ENCODE measurements at regions not wholly inside any gene's neighbourhood (a gene's known extent, or its start where the extent isn't known, plus 50 kb on each side); places are given as distances from the start of the nearest gene placed in this dataset.

DNA sequence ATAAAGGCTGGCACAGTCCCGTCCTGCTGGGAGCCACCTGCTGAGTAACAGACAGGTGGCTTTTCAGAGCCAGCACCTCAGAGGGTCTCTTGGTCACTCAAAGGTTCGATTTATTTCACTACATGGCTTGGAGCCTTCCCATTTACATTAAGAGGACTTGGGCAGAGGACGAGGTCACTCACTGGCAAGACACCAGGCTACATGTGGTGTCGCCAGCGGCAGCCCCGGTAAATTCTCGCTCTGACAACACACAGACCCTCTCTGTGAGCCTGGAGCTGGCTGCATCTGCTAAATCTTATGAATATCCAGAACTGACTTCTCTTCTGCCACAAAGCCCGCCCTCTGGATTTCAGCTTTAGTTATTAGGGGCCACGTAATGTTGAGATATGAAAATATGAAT, 254.7 kb downstream of the VAPA start:
- no peak for DNase-seq (ENCODE audit: low read depth, low spot score)
- in situ Hi-C loops (cut with HindIII; ENCODE audit: low pct_unique_long_range_greater_than_20kb, low sequenced_read_pairs), result no loop called here
- H3K27me3 ChIP-seq (ENCODE audit: control insufficient read depth, insufficient read depth, low read length), result no peaks in the 10 kb centered on the region; the same call in 1 of the 2 replicates
- BruUV-seq (replicated peaks), result no TSS peak
- H3K36me3 ChIP-seq (ENCODE audit: control insufficient read depth, insufficient read depth, low read length), result no peaks in the 10 kb centered on the region
- H3K4me3 ChIP-seq (ENCODE audit: low read depth in 2 of 2, low read length in 2 of 2), result no peak overlapping the region
- no peak overlapping the region for H3K27ac ChIP-seq (ENCODE audit: low read length)
- H3K4me1 ChIP-seq (ENCODE audit: control insufficient read depth, insufficient read depth, low read length), result no peaks in the 10 kb centered on the region
- TF ChIP-seq, protein P1, sequence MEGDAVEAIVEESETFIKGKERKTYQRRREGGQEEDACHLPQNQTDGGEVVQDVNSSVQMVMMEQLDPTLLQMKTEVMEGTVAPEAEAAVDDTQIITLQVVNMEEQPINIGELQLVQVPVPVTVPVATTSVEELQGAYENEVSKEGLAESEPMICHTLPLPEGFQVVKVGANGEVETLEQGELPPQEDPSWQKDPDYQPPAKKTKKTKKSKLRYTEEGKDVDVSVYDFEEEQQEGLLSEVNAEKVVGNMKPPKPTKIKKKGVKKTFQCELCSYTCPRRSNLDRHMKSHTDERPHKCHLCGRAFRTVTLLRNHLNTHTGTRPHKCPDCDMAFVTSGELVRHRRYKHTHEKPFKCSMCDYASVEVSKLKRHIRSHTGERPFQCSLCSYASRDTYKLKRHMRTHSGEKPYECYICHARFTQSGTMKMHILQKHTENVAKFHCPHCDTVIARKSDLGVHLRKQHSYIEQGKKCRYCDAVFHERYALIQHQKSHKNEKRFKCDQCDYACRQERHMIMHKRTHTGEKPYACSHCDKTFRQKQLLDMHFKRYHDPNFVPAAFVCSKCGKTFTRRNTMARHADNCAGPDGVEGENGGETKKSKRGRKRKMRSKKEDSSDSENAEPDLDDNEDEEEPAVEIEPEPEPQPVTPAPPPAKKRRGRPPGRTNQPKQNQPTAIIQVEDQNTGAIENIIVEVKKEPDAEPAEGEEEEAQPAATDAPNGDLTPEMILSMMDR (IDR thresholded peaks at IDR 0.05), result no peak
- TF ChIP-seq TCF7L2 (IDR thresholded peaks at IDR 0.05; ENCODE audit: low read depth, low read length) (no peak), POLR2AphosphoS5 (IDR thresholded peaks at IDR 0.05; ENCODE audit: low read depth, low read length) (no peak), SIN3A (IDR thresholded peaks at IDR 0.05; ENCODE audit: borderline replicate concordance, insufficient read depth, low read depth, low read length) (no peak)
- TF ChIP-seq, protein P2, sequence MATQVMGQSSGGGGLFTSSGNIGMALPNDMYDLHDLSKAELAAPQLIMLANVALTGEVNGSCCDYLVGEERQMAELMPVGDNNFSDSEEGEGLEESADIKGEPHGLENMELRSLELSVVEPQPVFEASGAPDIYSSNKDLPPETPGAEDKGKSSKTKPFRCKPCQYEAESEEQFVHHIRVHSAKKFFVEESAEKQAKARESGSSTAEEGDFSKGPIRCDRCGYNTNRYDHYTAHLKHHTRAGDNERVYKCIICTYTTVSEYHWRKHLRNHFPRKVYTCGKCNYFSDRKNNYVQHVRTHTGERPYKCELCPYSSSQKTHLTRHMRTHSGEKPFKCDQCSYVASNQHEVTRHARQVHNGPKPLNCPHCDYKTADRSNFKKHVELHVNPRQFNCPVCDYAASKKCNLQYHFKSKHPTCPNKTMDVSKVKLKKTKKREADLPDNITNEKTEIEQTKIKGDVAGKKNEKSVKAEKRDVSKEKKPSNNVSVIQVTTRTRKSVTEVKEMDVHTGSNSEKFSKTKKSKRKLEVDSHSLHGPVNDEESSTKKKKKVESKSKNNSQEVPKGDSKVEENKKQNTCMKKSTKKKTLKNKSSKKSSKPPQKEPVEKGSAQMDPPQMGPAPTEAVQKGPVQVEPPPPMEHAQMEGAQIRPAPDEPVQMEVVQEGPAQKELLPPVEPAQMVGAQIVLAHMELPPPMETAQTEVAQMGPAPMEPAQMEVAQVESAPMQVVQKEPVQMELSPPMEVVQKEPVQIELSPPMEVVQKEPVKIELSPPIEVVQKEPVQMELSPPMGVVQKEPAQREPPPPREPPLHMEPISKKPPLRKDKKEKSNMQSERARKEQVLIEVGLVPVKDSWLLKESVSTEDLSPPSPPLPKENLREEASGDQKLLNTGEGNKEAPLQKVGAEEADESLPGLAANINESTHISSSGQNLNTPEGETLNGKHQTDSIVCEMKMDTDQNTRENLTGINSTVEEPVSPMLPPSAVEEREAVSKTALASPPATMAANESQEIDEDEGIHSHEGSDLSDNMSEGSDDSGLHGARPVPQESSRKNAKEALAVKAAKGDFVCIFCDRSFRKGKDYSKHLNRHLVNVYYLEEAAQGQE (IDR thresholded peaks at IDR 0.05; ENCODE audit: insufficient read depth in 1 of 2, low read depth in 2 of 2, low read length in 1 of 2), result no peak
- POLR2A ChIA-PET, result no interaction called here
- intact Hi-C loops (cut with micrococcal nuclease; ENCODE audit: unreplicated experiment), result no loop called here
- ATAC-seq, result no peak
- CTCF ChIA-PET, result no interaction called here
- no peaks in the 10 kb centered on the region for H3K9me3 ChIP-seq (ENCODE audit: control insufficient read depth, insufficient read depth, low read depth, low read length)

DNA sequence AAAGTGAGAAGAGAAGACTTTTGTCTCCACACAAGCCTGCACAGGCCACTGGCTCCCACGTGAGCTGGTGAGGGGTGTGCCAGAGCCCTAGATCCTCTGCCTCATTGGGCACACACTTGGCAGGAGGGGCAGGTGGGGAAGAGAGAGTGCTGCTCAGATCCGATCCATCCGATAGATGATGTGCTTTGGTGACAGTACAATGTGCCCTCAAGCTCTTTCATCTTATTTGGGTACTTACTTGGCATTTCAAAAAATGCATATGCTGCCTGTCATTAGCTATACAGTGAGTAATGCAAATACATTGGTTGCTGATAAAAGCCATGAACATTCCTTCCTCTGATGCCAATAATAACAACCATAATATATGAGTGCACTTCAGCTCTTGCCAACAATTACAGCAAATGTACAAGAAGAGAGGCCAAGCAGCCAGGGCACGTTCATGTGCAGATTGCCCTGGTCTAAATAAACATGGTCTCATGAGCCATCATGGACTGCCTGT, 255.3 kb downstream of the VAPA start:
- POLR2A ChIA-PET, result no interaction called here
- in situ Hi-C loops (cut with HindIII; ENCODE audit: low pct_unique_long_range_greater_than_20kb, low sequenced_read_pairs) (no loop called here), intact Hi-C loops (cut with micrococcal nuclease; ENCODE audit: unreplicated experiment) (no loop called here)
- no TSS peak for BruUV-seq (replicated peaks)
- no peak for DNase-seq (ENCODE audit: low read depth, low spot score)
- ATAC-seq, result no peak
- Histone ChIP-seq H3K36me3 (ENCODE audit: control insufficient read depth, insufficient read depth, low read length) (no peaks in the 10 kb centered on the region), H3K27ac (ENCODE audit: low read length) (no peak overlapping the region), H3K4me3 (ENCODE audit: low read depth in 2 of 2, low read length in 2 of 2) (no peak overlapping the region), H3K27me3 (ENCODE audit: control insufficient read depth, insufficient read depth, low read length) (no peaks in the 10 kb centered on the region; the same call in 1 of the 2 replicates), H3K4me1 (ENCODE audit: control insufficient read depth, insufficient read depth, low read length) (no peaks in the 10 kb centered on the region), H3K9me3 (ENCODE audit: control insufficient read depth, insufficient read depth, low read depth, low read length) (no peaks in the 10 kb centered on the region)
- TF ChIP-seq, protein P1 (IDR thresholded peaks at IDR 0.05), result no peak
- TF ChIP-seq TCF7L2 (IDR thresholded peaks at IDR 0.05; ENCODE audit: low read depth, low read length) (no peak), POLR2AphosphoS5 (IDR thresholded peaks at IDR 0.05; ENCODE audit: low read depth, low read length) (no peak), SIN3A (IDR thresholded peaks at IDR 0.05; ENCODE audit: borderline replicate concordance, insufficient read depth, low read depth, low read length) (no peak)
- TF ChIP-seq, protein P2 (IDR thresholded peaks at IDR 0.05; ENCODE audit: insufficient read depth in 1 of 2, low read depth in 2 of 2, low read length in 1 of 2), result no peak
- CTCF ChIA-PET, result no interaction called here

Measured in Panc1 (cell line).